Keratinocyte (primary cell): ENCODE measurements at regions not wholly inside any gene's neighbourhood (a gene's known extent, or its start where the extent isn't known, plus 50 kb on each side); places are given as distances from the start of the nearest gene placed in this dataset.

Source experiments
- CTCF ChIP-seq, 3 experiments: IDR thresholded peaks in 1 of 3; conservative IDR thresholded peaks in 1 of 3; optimal IDR thresholded peaks in 1 of 3; 2 replicates in 2 of 3; 3 replicates in 1 of 3; pipeline versions ENCODE3 to v1.5.1; 2011; ENCODE audit warnings: low read length in 3 of 3, mild to moderate bottlenecking in 3 of 3, moderate library complexity in 2 of 3, control low read depth in 1 of 3, inconsistent platforms in 1 of 3; ENCODE audit not compliant: insufficient read depth in 2 of 3; ENCODE audit errors: extremely low read depth in 1 of 3
- EZH2 ChIP-seq: IDR thresholded peaks from one replicate; pipeline ENCODE4 v1.6.1; 2012; ENCODE audit warnings: inconsistent platforms, mild to moderate bottlenecking, low read length, moderate library complexity

- no peak for TF ChIP-seq CTCF (optimal IDR thresholded peaks at IDR 0.05 in 1 of 3, IDR thresholded peaks at IDR 0.05 in 1 of 3, conservative IDR thresholded peaks at IDR 0.05 in 1 of 3; ENCODE audit: extremely low read depth in 1 of 3, insufficient read depth in 2 of 3, low read length in 3 of 3)
- TF ChIP-seq EZH2: no peak
Observed at GRCh38 chr1:185666582-185666981, 67.6 kb upstream of the HMCN1 start.
